22Rv1 (cell line): ENCODE measurements at regions not wholly inside any gene's neighbourhood (a gene's known extent, or its start where the extent isn't known, plus 50 kb on each side); places are given as distances from the start of the nearest gene placed in this dataset.

Source experiments
- CTCF ChIP-seq: fragments of 450-650 bp; IDR thresholded peaks from 2 replicates; pipeline ENCODE4 v1.5.1; 2017; ENCODE audit warnings: mild to moderate bottlenecking
- ZFX ChIP-seq: fragments of 450-650 bp; IDR thresholded peaks from 2 replicates; pipeline ENCODE4 v1.6.1; 2017; ENCODE audit warnings: antibody characterized with exemption, borderline replicate concordance

- no peak for TF ChIP-seq CTCF
- no peak for TF ChIP-seq ZFX
Measured at GRCh38 chr12:131461096-131461495, 249.8 kb upstream of the SFSWAP start.
